Fibroblast of lung (primary cell): ENCODE measurements at regions not wholly inside any gene's neighbourhood (a gene's known extent, or its start where the extent isn't known, plus 50 kb on each side); places are given as distances from the start of the nearest gene placed in this dataset.

Source experiments
- DNase-seq, 2 donors: peaks; one replicate each; pipeline versions ENCODE4 v3.0.0 to v3.0.0-alpha.2; 2010; ENCODE audit warnings: low read depth in 2 of 2
- H2AFZ ChIP-seq: 2 replicates; pipeline ENCODE4 v1.5.1; 2012; ENCODE audit warnings: low read length, control low read depth, inconsistent platforms
- H3K27ac ChIP-seq: 2 replicates; pipeline ENCODE4 v1.5.1; 2011; ENCODE audit warnings: low read length, control low read depth; ENCODE audit not compliant: insufficient read depth
- H3K27me3 ChIP-seq: 2 replicates; pipeline ENCODE4 v1.5.1; 2011; ENCODE audit warnings: mild to moderate bottlenecking, low read length; ENCODE audit not compliant: control insufficient read depth, insufficient read depth
- H3K36me3 ChIP-seq: 2 replicates; pipeline ENCODE4 v1.5.1; 2011; ENCODE audit warnings: low read length; ENCODE audit not compliant: control insufficient read depth, insufficient read depth
- H3K4me1 ChIP-seq: 2 replicates; pipeline ENCODE4 v1.5.1; 2011; ENCODE audit warnings: low read length; ENCODE audit not compliant: control insufficient read depth, insufficient read depth; ENCODE audit errors: extremely low read depth
- H3K4me2 ChIP-seq: 2 replicates; pipeline ENCODE4 v1.5.1; 2011; ENCODE audit warnings: low read length, control low read depth; ENCODE audit not compliant: insufficient read depth; ENCODE audit errors: extremely low read depth
- H3K4me3 ChIP-seq, 4 experiments: fragments of 200-600 bp in 1 of 4; sonication (generic) in 1 of 4; replicated peaks in 1 of 4; 2 replicates each; pipeline ENCODE4 v1.5.1; 2011 to 2016; ENCODE audit warnings: low read length in 4 of 4, low read depth in 3 of 4, mild to moderate bottlenecking in 3 of 4, control low read depth in 2 of 4, inconsistent platforms in 1 of 4, mixed read lengths in 1 of 4; ENCODE audit not compliant: insufficient read depth in 1 of 4; ENCODE audit errors: control extremely low read depth in 1 of 4
- H3K79me2 ChIP-seq: 2 replicates; pipeline ENCODE4 v1.5.1; 2012; ENCODE audit warnings: mild to moderate bottlenecking, low read length, inconsistent platforms; ENCODE audit not compliant: control insufficient read depth, insufficient read depth
- H3K9ac ChIP-seq: 2 replicates; pipeline ENCODE4 v1.5.1; 2011; ENCODE audit warnings: mild to moderate bottlenecking, low read length, control low read depth; ENCODE audit not compliant: insufficient read depth
- H3K9me3 ChIP-seq: 2 replicates; pipeline ENCODE4 v1.5.1; 2012; ENCODE audit warnings: low read depth, low read length; ENCODE audit not compliant: control insufficient read depth, insufficient read depth
- H4K20me1 ChIP-seq: 2 replicates; pipeline ENCODE4 v1.5.1; 2011; ENCODE audit warnings: low read length; ENCODE audit not compliant: control insufficient read depth, insufficient read depth; ENCODE audit errors: extremely low read depth
- EZH2 ChIP-seq: IDR thresholded peaks from 2 replicates; pipeline ENCODE4 v1.5.1; 2012; ENCODE audit warnings: low read length, control low read depth, mild to moderate bottlenecking; ENCODE audit errors: missing control alignments
- TF ChIP-seq, protein P1 (sequence below), 2 donors: IDR thresholded peaks in 1 of 2; conservative IDR thresholded peaks in 1 of 2; 1 replicate in 1 of 2; 2 replicates in 1 of 2; pipeline ENCODE4 v1.5.1; 2011 to 2012; ENCODE audit warnings: low read length in 2 of 2, control low read depth in 1 of 2, inconsistent platforms in 1 of 2, low read depth in 1 of 2, mild to moderate bottlenecking in 1 of 2

DNA sequence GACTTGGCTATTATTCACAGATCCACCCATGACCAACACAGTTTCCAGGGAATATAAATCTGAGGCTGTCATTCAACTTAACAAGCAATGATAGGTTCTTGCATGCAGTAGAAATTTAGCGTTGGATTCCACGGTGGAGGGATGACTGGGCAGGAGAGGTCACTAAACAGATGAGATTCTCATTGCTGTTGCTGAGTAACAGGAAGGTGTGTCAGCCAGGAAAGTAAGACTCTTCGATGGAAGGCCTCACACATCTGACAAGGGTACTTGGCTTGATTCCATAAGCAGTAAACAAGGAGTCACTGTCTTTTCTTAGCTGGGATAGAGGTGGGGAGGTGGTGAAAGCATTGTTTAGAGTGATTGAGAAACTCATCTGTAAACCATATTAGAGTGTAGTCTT is 1152.0 kb downstream of the SORCS3 start:
- Histone ChIP-seq H3K9ac (no peak overlapping the region), H3K27ac (no peak overlapping the region), H3K27me3 (no peaks in the 10 kb centered on the region), H3K4me3 (no peak overlapping the region), H3K9me3 (no peaks in the 10 kb centered on the region), H3K4me1 (no peaks in the 10 kb centered on the region), H3K79me2 (no peaks in the 10 kb centered on the region), H4K20me1 (no peaks in the 10 kb centered on the region), H3K4me2 (no peak overlapping the region), H2AFZ (no peak overlapping the region), H3K36me3 (no peaks in the 10 kb centered on the region)
- no peak for DNase-seq
- no peak for TF ChIP-seq EZH2
- TF ChIP-seq, protein P1, sequence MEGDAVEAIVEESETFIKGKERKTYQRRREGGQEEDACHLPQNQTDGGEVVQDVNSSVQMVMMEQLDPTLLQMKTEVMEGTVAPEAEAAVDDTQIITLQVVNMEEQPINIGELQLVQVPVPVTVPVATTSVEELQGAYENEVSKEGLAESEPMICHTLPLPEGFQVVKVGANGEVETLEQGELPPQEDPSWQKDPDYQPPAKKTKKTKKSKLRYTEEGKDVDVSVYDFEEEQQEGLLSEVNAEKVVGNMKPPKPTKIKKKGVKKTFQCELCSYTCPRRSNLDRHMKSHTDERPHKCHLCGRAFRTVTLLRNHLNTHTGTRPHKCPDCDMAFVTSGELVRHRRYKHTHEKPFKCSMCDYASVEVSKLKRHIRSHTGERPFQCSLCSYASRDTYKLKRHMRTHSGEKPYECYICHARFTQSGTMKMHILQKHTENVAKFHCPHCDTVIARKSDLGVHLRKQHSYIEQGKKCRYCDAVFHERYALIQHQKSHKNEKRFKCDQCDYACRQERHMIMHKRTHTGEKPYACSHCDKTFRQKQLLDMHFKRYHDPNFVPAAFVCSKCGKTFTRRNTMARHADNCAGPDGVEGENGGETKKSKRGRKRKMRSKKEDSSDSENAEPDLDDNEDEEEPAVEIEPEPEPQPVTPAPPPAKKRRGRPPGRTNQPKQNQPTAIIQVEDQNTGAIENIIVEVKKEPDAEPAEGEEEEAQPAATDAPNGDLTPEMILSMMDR (conservative IDR thresholded peaks at IDR 0.05 in 1 of 2, IDR thresholded peaks at IDR 0.05 in 1 of 2; ENCODE audit: low read depth in 1 of 2, low read length in 2 of 2), result no peak

DNA sequence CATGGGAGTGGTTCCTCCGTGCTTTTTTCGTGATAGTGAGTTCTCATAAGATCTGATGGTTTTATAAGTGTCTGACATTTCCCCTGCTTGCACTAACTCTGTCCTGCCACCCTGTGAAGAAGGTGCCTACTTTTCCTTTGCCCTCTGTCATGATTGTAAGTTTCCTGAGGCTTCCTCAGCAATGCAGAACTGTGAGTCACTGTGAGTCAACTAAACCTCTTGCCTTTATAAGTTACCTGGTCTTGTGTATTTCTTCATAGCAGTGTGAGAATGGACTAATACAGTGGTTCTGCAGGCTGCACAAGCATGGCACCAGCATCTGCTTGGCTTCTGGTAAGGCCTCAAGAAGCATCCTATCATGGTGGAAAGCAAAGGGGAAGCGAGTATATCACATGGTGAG is 1144.6 kb downstream of the SORCS3 start:
- Histone ChIP-seq H4K20me1 (no peaks in the 10 kb centered on the region), H3K27ac (no peak overlapping the region), H3K36me3 (no peaks in the 10 kb centered on the region), H3K4me2 (no peak overlapping the region), H3K9me3 (no peaks in the 10 kb centered on the region), H3K27me3 (no peaks in the 10 kb centered on the region), H3K4me1 (no peaks in the 10 kb centered on the region), H3K4me3 (no peak overlapping the region), H2AFZ (no peak overlapping the region), H3K79me2 (no peaks in the 10 kb centered on the region), H3K9ac (no peak overlapping the region)
- no peak for DNase-seq
- TF ChIP-seq, protein P1 (conservative IDR thresholded peaks at IDR 0.05 in 1 of 2, IDR thresholded peaks at IDR 0.05 in 1 of 2; ENCODE audit: low read depth in 1 of 2, low read length in 2 of 2), result no peak

DNA sequence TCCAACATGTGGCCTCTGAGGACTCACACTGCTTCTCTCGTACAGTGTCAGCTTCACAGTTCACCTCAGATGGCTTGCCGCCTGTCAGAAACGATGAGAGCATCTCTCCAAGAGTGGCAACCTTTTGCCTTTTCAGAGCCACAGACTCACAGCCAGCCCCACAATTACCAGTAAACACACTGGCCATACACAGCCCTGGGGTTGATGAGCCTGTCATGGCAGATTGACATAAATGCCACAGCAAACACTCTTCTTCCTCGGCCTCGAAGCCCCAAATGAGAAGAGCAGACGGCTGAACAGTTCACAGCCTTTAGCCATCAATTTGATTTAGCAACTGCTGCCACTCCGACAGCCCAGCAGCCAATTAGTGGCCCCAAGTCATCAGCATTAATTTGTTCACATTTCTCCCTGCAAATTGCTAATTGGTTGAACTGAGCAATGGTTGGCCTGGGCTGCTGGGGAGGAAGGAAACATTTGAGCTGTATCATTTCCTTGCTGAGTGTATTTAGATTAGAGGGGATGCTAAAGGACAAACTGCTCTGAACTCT is 1142.9 kb downstream of the SORCS3 start:
- Histone ChIP-seq H3K27ac (no peak overlapping the region), H4K20me1 (no peaks in the 10 kb centered on the region), H3K4me1 (no peaks in the 10 kb centered on the region), H2AFZ (no peak overlapping the region), H3K79me2 (no peaks in the 10 kb centered on the region), H3K9me3 (no peaks in the 10 kb centered on the region), H3K36me3 (no peaks in the 10 kb centered on the region), H3K4me3 (no peak overlapping the region), H3K4me2 (no peak overlapping the region), H3K27me3 (no peaks in the 10 kb centered on the region), H3K9ac (no peak overlapping the region)
- no peak for DNase-seq
- TF ChIP-seq, protein P1 (conservative IDR thresholded peaks at IDR 0.05 in 1 of 2, IDR thresholded peaks at IDR 0.05 in 1 of 2; ENCODE audit: low read depth in 1 of 2, low read length in 2 of 2), result no peak
- TF ChIP-seq EZH2, result no peak
